ENCODE measurements at regions not wholly inside any gene's neighbourhood (a gene's known extent, or its start where the extent isn't known, plus 50 kb on each side); places are given as distances from the start of the nearest gene placed in this dataset.

DNA sequence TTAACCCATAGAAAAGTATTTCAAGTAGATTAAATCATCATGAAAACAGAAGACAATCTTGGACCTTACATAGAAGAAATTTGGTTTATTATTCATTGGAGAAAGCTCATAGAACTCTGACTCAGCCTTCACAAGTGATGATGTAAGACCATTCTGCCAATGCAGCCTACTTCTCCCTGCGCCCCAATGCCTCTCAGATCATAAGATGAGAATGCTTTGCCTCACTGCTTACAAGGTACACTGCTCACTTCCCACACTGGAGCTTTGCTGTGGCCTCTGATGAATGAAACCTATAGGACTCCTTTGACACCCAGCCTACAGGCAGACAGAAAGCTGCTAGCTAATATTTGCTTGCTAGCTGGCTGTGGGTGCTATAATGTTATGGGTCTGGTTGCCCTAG is 569.4 kb upstream of the STEAP1 start (continued):
- TF ChIP-seq, protein P1, sequence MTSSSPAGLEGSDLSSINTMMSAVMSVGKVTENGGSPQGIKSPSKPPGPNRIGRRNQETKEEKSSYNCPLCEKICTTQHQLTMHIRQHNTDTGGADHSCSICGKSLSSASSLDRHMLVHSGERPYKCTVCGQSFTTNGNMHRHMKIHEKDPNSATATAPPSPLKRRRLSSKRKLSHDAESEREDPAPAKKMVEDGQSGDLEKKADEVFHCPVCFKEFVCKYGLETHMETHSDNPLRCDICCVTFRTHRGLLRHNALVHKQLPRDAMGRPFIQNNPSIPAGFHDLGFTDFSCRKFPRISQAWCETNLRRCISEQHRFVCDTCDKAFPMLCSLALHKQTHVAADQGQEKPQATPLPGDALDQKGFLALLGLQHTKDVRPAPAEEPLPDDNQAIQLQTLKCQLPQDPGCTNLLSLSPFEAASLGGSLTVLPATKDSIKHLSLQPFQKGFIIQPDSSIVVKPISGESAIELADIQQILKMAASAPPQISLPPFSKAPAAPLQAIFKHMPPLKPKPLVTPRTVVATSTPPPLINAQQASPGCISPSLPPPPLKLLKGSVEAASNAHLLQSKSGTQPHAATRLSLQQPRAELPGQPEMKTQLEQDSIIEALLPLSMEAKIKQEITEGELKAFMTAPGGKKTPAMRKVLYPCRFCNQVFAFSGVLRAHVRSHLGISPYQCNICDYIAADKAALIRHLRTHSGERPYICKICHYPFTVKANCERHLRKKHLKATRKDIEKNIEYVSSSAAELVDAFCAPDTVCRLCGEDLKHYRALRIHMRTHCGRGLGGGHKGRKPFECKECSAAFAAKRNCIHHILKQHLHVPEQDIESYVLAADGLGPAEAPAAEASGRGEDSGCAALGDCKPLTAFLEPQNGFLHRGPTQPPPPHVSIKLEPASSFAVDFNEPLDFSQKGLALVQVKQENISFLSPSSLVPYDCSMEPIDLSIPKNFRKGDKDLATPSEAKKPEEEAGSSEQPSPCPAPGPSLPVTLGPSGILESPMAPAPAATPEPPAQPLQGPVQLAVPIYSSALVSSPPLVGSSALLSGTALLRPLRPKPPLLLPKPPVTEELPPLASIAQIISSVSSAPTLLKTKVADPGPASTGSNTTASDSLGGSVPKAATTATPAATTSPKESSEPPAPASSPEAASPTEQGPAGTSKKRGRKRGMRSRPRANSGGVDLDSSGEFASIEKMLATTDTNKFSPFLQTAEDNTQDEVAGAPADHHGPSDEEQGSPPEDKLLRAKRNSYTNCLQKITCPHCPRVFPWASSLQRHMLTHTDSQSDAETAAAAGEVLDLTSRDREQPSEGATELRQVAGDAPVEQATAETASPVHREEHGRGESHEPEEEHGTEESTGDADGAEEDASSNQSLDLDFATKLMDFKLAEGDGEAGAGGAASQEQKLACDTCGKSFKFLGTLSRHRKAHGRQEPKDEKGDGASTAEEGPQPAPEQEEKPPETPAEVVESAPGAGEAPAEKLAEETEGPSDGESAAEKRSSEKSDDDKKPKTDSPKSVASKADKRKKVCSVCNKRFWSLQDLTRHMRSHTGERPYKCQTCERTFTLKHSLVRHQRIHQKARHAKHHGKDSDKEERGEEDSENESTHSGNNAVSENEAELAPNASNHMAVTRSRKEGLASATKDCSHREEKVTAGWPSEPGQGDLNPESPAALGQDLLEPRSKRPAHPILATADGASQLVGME (CRISPR knock-in tag; IDR thresholded peaks at IDR 0.05) = no peak
- TF ChIP-seq ZNF507 (tag; conservative IDR thresholded peaks at IDR 0.05) = no peak
- TF ChIP-seq PRMT5 (CRISPR knock-in tag; IDR thresholded peaks at IDR 0.05) = no peak
- TF ChIP-seq PTRF (tag; IDR thresholded peaks at IDR 0.05) = no peak
- TF ChIP-seq NFE2L1 (tag; IDR thresholded peaks at IDR 0.05; ENCODE audit: borderline replicate concordance, low read depth) = no peak
- no peak for TF ChIP-seq TFAM (CRISPR knock-in tag; conservative IDR thresholded peaks at IDR 0.05)
- TF ChIP-seq MAZ (CRISPR knock-in tag; conservative IDR thresholded peaks at IDR 0.05 in 1 of 2, IDR thresholded peaks at IDR 0.05 in 1 of 2) = no peak
- TF ChIP-seq, protein P2, sequence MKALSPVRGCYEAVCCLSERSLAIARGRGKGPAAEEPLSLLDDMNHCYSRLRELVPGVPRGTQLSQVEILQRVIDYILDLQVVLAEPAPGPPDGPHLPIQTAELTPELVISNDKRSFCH (CRISPR knock-in tag; IDR thresholded peaks at IDR 0.05) = no peak
- TF ChIP-seq, protein P2 (tag; IDR thresholded peaks at IDR 0.05) = no peak
- TF ChIP-seq RBFOX2 (IDR thresholded peaks at IDR 0.05; ENCODE audit: low read depth, low read length) = no peak
- TF ChIP-seq, protein P3, sequence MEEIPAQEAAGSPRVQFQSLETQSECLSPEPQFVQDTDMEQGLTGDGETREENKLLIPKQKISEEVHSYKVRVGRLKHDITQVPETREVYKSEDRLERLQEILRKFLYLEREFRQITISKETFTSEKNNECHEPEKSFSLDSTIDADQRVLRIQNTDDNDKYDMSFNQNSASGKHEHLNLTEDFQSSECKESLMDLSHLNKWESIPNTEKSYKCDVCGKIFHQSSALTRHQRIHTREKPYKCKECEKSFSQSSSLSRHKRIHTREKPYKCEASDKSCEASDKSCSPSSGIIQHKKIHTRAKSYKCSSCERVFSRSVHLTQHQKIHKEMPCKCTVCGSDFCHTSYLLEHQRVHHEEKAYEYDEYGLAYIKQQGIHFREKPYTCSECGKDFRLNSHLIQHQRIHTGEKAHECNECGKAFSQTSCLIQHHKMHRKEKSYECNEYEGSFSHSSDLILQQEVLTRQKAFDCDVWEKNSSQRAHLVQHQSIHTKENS (CRISPR knock-in tag; IDR thresholded peaks at IDR 0.05) = no peak
- no peak for TF ChIP-seq PYGO2 (tag; IDR thresholded peaks at IDR 0.05)
- TF ChIP-seq, protein P4, sequence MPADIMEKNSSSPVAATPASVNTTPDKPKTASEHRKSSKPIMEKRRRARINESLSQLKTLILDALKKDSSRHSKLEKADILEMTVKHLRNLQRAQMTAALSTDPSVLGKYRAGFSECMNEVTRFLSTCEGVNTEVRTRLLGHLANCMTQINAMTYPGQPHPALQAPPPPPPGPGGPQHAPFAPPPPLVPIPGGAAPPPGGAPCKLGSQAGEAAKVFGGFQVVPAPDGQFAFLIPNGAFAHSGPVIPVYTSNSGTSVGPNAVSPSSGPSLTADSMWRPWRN (IDR thresholded peaks at IDR 0.05; ENCODE audit: low read depth) = no peak

All from K562 (cell line).